Lower leg skin (tissue), 4 donors: ENCODE measurements at regions not wholly inside any gene's neighbourhood (a gene's known extent, or its start where the extent isn't known, plus 50 kb on each side); places are given as distances from the start of the nearest gene placed in this dataset.

Experiments
- DNase-seq, 2 donors: peaks; one replicate each; pipeline ENCODE4 v3.0.0-alpha.2; 2019; ENCODE audit warnings: low spot score in 2 of 2
- H3K4me3 ChIP-seq: fragments of 200-600 bp; sonication (generic); 2 replicates; pipeline ENCODE4 v1.5.1; 2017; ENCODE audit warnings: mild to moderate bottlenecking, low read depth; ENCODE audit not compliant: poor library complexity, severe bottlenecking
- CTCF ChIP-seq, 3 donors: fragments of 450-650 bp; IDR thresholded peaks; one replicate each; pipeline ENCODE4 v1.5.1; 2016; ENCODE audit warnings: antibody characterized with exemption in 3 of 3, mild to moderate bottlenecking in 3 of 3, moderate library complexity in 2 of 3
- POLR2A ChIP-seq, 2 donors: fragments of 450-650 bp; IDR thresholded peaks; one replicate each; pipeline ENCODE4 v1.6.1; 2016 to 2017; ENCODE audit warnings: antibody characterized with exemption in 2 of 2, mild to moderate bottlenecking in 1 of 2, moderate library complexity in 1 of 2
- WGBS, 2 donors: methylation state at CpG; one replicate each; pipeline ENCODE4 v1.1.5; 2018; 5-methylcytosine and 5-hydroxymethylcytosine counted together
- intact Hi-C: fragments of 100-400 bp; cut with DNase I; formaldehyde crosslinking; loops from one replicate; pipeline ENCODE4 v1.15.0; 2023; ENCODE audit warnings: low total_unique reads

DNA sequence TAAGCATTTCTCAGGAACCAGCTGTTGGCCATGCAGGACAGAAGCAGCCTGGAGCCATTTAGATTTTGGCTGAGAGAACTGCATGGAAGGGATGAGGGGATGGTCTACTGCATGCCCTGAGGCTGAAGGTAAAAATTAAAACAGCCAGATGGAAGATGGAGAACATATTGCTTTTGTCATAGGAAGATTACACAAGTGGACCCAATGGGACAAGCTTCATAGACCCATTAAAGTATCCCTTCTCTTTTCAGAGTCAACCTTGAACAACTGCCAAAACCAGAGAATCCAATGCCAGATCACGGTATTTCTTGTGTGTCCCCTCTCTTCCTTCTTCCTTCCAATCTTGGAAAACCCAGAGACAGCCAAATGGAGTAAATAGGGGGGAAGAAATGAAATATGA is 253.4 kb downstream of the NR2F1-AS1 start:
- intact Hi-C loops = no loop called here
- 44 to 59% methylated on average over 1 of the region's 1 CpG for WGBS, 2 donors
- DNase-seq = no peak
- no peak for TF ChIP-seq POLR2A (IDR thresholded peaks at IDR 0.05)
- no peak for TF ChIP-seq CTCF (IDR thresholded peaks at IDR 0.05)
- no peak overlapping the region for H3K4me3 ChIP-seq

DNA sequence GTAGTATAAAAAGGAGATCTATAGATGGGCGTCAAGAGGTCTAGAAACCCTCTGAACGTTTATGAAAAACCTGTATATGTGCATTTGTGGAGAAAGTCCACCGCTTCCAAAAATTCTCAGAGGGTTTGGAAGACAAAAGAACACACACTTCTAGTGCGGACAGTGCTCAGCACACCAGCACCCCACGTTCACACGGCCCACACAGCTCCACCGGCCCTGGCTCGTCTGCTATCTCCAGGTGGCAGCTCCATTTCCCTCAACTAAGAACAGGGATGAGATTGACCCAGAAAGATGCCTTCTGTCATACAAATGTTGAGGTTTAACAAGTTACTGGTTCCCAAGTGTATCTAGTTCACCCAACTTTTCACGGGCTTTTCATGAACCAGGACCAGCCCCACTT is 255.1 kb downstream of the NR2F1-AS1 start:
- H3K4me3 ChIP-seq = no peak overlapping the region
- WGBS, 2 donors = 91 to 93% methylated on average over 9 of the region's 9 CpGs
- intact Hi-C loops = no loop called here
- no peak for DNase-seq
- no peak for TF ChIP-seq CTCF (IDR thresholded peaks at IDR 0.05)
- no peak for TF ChIP-seq POLR2A (IDR thresholded peaks at IDR 0.05)

DNA sequence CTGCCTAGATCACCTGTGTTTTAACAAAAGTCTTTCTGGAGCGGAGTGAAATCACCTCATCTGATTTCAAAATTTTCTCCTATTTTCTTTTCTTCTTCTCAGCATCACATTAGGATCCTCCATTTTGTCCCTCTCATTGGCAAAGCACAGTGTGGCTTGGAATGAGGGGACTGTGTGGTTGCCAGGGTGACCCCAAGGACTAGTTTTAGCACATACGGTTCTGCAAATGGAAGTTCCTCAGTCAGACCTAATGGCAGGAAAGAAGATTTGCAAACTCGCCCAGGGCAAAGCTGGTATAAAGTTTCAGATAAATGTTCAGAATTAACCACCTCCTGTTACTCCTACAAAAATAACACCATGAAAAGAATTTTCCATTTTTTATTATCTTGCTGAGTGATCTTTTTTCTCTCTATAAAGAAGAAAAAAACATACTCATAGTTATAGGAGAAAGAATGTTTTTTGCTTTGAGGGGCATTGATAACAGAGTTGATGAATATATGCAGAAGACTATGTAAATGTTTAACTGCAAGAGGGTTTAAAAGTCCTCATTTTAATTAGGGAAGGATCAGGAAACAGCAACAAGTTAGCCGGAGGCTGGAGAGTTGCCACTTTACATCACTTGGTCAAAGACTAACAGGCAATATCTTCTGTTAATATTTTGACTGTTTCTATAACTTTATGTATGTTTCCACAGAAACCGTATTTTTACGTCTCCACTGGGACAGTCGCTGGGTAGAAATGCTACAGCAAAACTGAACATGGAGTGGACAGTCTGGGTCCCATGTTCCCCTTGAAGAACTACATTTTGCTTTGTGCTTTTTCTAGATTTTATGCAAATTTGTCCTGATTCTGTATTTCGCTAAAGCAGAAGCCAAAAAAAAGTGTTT is 257.8 kb downstream of the NR2F1-AS1 start:
- TF ChIP-seq CTCF (IDR thresholded peaks at IDR 0.05) (no peak), POLR2A (IDR thresholded peaks at IDR 0.05) (no peak)
- 74 to 79% methylated on average over 8 of the region's 8 CpGs for whole genome bisulfite sequencing, 2 donors

GRCh38 chr5:93320920-93321445 is 260.0 kb downstream of the NR2F1-AS1 start:
- intact Hi-C loops = no loop called here
- 72 to 79% methylated on average over 3 of the region's 3 CpGs for WGBS, 2 donors
- no peak for DNase-seq
- TF ChIP-seq POLR2A (IDR thresholded peaks at IDR 0.05) = no peak
- no peak for TF ChIP-seq CTCF (IDR thresholded peaks at IDR 0.05)
- H3K4me3 ChIP-seq = no peak overlapping the region

More for the DNA sequence above, 257.8 kb downstream of the NR2F1-AS1 start:
- no peak overlapping the region for H3K4me3 ChIP-seq
- no peak for DNase-seq
- intact Hi-C loops = no loop called here

- TF ChIP-seq CTCF (IDR thresholded peaks at IDR 0.05) = no peak
- no peak for TF ChIP-seq POLR2A (IDR thresholded peaks at IDR 0.05)
- intact Hi-C loops = no loop called here
- DNase-seq = no peak
- no peak overlapping the region for H3K4me3 ChIP-seq
Observed at GRCh38 chr5:93313672-93314071, 267.3 kb downstream of the NR2F1-AS1 start.
